Medulla oblongata (tissue), 1 donor: ENCODE measurements at regions not wholly inside any gene's neighbourhood (a gene's known extent, or its start where the extent isn't known, plus 50 kb on each side); places are given as distances from the start of the nearest gene placed in this dataset.

ENCODE experiments used
- DNase-seq: peaks from one replicate; pipeline ENCODE4 v3.0.0-alpha.2; 2015; ENCODE audit errors: extremely low spot score

DNA sequence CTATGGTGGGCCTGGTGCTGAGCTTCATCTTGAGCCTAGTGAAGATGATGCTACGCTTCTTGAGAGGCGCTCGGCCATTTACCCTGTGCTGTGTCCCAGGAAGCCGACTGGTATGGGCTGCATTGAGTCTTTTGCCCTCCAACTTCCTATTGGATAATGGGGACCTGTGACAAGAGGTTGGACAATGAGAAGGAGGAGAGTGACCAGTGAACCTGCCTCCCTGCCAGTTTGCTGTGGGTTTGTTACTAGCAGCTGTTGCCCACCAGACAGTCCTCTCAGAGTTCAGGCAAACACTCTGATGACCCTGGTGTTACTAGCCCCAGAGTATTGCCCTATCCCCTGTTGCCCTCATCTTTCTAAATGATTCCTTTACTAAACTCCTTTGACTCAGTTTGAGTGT lies 99.6 kb upstream of the PFN2 start:
- DNase-seq: no peak

DNA sequence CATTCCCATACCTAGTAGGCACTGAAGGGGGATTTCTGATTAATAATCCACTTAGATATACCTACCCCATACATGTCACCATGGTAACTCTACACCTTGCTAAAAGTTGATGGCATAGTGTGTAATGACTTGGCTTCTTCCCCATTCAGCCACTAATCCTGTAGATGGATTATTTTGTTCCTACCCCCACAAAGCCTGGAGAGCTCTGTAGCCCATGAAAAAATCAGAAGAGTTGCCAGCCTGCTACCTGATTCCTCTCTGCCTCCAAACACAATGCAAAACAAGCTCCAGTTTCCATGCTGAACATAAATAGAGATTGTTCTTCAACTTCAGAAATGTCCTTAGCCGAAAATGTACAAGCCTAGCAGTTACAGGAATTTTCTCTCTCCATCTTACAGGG lies 98.9 kb upstream of the PFN2 start:
- no peak for DNase-seq

DNA sequence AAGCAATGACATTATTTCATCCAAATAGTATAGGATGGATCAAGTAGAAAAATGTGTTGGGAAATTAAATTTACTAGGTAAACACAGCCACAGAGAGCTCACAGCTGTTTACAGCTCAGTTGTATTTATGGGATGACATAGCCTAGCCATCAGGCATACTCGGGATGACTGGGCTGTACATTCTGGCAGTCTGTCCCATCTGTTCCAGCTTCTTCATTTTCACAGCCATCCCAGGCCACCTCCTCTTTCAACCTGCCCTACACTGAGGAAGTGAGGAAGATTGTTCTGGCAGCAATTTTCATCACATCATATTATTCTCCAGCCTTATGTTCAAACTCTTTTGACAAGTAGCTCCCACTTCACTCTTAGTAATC lies 98.4 kb upstream of the PFN2 start:
- no peak for DNase-seq

DNA sequence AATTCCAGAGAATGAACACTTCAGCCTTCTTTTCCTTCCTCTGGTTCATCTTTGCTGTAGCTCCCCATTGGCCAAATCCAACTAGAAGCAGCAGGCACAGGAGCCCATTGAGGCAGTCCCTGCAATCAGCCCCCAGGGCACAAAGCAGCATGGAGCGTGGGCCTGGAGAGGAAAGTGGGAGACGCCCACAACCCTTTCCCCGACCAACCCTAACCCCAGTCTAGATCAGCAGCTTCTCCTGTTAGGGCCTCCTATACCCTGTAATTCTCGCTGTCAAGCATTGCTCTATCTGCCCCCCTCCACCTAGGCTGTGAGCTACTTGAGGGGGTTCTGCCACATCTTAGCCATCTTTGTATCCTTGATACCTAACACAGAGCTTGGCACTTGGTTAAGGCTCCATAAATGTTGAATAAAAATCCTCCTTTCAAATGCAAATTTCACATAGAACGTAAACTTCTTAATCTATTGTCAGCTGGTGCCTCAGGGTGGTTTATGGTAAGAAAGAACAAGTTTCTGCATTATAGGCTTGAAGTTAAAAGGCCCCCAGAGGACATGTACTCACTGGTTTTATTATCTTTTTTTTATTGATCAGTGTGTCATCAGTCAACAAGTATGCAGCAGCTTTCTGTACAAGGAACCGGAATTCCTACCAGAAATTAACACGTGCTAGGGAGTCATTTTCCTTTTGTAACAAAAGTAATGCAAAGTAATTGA lies 97.9 kb upstream of the PFN2 start:
- DNase-seq: no peak

DNA sequence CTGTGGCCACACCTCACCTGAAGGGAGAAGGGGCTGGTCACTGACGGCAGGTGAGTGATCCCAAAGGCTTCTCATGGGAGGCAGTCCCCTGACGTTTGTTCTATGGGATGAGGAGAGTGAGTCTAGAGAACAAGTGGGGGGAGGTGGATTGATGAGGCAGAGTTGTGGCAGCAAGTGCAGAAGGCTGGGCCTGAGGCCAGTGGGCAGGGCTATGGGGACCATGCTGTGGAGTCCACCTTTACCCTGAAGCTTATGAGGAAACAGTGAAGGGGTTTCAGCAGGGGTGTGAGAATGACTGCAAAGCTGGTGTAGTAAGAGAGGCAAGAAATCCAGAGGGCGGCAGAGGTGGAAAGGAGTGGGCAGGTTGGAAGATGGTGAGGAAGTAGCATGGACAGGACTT lies 96.9 kb upstream of the PFN2 start:
- no peak for DNase-seq

DNA sequence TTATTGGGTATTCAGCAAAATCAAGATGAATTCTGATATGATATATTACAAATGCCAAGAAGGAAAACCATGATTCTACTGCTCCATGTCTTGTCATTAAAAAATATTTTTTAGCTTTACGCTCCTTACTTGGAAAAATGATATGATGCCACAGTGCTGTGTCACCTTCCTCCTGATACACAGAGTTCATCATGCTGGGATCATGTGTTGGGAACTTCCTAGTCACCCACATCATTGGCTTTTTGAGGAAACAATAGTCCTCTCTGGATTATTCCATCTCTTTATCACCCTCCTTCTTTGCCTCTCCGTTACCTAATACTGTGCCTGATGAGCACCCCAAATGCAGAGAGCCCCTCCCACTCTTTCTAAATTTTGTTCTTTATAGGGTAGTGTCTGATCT lies 94.3 kb upstream of the PFN2 start:
- DNase-seq: no peak

DNA sequence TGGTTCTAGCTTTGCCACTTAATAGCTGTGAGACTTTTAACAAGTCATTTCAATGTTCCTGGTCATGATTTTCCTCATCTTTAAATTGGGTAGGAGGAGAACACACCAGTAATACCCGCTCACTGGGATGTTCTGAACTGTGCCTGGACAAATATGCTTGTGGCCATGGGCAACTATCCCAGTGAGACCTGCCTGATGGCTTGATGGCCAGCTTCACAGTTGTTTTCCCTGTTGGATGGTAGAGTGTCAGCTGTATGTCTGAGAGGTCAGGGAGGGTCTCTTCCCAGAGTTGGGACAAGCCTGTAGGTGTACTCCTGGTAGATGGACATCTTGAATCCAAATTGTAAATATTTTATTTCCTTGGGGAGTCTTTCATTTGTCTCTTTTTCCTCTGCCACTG lies 92.5 kb upstream of the PFN2 start:
- no peak for DNase-seq

DNA sequence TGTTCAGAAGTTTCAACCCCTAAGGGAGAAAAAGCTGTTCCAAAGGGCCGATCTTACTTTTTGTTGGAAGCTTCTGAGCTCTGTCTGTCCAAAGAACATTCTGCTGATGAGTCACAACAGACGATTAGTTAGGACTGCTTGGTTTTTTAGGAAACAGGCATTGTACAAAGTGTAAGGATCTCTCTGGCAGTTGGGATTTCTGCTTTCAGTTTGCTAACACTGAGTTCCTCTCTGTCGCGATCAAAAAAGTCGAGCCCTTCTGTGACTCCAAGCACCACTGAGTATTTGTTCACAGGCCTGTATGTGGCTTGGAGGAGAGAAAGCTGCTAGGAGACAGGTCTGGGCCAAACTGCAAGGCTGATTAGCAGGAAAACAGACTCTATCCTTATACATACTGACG lies 91.8 kb upstream of the PFN2 start:
- DNase-seq: peak; percentile 38

DNA sequence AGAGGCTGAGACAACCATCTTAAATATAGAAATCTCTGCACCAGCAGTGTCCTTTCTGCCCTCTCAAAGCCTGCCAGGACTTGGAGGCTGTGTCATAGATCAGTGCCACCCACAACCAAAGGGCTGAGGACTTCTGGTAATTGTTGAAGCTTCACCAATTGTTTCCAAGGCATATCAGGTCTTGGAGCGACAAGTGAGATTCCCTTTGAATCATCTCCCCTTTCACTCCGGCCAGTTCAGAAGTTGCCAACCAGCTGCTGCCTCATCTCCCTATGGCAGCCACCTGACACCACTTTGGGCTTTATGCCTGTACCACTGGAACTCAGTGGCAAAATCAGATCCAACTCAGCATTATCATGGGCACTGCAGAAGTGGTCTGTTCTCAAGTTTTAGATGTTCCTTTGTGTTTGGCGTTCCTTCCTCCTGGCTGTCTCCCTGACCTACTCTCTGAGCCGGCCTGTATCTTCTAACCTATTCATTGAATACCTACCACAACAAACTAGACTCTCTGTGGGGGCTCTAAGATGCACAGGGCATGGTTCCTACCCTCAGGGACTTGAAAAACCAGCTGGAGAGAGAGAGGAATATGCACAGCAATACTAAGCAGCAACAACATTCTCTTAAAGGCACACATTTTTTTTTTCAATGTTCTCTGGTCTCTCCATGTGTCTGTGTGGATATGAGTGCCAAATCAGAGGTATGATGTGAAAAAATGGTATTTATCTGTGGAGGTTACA lies 90.8 kb upstream of the PFN2 start:
- no peak for DNase-seq

DNA sequence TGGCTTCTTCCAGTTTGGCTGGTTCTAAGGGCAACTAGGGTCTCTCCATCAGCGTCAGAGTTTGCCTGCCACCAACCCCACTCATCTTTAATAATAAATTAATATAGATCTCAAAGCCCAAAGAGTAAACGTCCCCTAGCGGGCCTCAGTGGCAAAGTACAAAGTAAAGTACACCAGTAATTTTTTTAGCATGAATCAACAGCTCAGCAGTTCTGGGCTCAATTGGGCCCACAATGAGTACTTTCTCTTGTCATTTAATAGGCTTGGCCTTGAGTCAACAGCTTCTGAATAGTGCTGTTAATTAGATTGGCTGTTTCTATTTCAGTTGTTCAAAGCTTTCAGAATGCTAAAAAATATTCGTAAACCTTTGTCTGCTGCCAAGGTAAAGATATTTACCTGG lies 89.0 kb upstream of the PFN2 start:
- peak; percentile 63 for DNase-seq

DNA sequence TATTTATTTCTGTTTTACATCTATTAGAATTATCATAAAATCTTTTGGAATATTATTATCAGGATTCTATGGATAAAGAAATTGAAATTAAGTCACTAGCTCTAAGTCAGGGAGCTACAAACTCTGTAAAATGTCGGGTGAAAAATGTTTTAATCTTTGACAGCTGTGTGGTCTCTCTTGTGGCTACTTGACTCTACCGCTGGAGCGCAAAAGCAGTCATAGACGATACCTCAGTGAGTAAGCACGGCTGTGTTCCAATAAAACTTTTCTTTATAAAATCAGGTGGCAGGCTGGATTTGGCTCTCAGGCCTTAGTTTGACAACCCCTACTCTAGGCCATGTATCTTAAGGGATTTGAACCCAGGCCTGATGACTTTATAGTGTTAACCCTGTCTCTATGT lies 88.5 kb upstream of the PFN2 start:
- DNase-seq: no peak

DNA sequence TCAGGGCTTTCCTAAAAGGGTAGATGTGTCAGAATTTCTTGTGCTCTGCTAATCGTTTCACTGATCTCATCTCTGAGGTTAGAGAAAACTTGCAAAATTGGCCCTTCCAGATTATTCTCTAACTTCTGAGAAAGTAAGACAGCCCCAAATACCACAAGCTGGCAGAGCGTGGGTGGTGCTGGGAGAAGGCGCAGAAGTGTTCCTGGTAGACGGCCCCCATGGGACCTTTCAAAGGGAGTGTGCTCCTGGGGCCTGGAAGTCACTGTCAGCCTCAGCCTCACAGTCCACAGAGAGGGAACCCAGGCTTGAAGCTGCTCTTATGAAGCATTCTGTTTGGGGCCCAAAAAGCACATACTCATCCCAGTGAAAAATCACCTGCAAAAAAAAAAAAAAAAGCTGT lies 86.5 kb upstream of the PFN2 start:
- no peak for DNase-seq

DNA sequence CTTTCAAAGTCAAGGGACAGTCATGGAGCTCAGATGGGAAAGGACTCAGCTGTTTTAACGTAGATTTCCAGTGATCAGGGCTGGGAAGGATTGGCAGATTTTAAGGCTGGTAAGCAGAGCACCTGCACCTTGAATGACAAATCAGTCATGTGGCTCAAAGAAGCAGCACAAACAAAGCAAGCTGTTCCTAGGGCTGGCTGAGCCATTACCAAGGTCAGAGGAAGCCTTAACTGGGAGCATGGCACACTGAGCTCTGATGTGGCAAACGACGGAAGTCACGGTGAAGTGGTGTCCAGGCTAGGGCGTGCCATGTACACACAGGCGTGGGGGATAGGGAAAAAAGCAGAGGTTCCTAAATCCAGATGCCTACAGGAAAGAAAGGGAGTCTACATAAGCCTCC lies 84.6 kb upstream of the PFN2 start:
- DNase-seq: no peak

DNA sequence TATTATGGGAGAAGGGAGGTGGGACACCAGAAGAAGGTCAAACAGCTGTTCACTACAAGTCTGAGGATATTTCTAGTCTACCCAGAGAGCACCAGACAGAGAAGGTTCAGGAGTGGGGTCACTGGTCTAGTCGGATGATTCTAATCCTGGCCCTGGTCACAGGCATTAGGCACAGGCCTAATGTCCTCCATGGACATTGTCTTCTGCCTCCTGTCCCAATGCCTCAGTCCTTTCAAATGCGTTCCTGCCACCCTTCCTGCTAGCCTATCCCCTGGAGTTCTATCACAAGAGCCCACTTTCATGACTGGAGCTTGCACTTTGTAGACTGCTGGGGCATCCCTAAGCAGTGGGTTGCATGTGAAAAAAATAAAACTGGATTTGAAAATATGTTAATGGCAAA lies 83.9 kb upstream of the PFN2 start:
- no peak for DNase-seq

DNA sequence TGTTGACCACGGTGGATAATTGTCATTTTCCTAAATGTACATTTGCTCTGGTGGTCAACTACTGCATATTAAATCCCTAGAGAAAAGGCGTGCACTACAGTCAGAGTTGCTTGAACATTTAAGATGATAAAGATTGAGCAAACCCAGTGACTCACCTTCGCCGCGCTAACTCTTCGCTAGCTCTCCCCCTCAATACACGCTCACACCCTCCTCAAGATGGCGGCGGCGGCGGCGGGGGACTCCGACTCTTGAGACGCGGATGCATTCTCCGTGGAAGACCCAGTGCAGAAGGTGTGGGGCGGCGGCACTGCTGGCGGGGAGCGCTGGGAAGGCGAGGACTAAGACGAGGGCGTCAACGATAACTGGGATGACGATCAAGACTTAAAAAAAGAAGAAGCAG lies 79.8 kb upstream of the PFN2 start:
- DNase-seq: no peak

DNA sequence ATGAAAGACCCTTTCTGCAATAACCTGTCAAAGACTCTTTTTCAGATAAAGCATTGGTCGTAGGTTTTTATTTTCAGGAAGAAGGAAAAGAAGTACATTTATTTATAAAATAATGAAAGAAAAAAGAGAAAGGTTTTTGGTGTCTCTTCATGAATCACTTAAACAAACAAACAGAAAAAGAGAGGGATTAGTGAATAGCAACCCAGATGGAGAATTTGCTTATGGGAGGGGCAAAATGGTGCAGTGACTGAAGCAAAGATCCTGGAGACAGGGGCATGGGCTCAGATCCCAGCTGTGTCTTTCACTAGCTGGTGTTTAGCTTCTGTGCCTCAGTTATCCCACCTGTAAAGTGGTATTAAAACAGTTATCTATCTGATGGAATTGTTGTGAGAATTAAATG lies 78.6 kb upstream of the PFN2 start:
- DNase-seq: no peak

DNA sequence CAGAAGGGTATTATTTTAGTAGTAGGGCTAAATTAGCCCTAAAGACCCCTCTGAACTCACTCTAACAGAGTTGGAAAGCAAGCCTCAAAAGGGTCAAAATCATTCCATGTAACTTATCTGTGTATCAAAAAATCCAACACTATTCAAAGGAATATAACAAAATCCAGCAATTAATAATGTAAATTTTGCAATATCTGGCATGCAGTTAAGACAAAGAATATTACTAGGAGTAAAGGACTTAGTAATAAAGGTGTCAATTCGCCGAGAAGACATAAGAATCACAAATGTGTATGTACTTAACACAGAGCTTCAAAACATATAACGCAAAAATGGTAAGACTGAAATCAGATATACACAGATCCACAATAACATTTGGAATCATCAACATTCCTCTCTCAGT lies 71.2 kb upstream of the PFN2 start:
- DNase-seq: no peak

DNA sequence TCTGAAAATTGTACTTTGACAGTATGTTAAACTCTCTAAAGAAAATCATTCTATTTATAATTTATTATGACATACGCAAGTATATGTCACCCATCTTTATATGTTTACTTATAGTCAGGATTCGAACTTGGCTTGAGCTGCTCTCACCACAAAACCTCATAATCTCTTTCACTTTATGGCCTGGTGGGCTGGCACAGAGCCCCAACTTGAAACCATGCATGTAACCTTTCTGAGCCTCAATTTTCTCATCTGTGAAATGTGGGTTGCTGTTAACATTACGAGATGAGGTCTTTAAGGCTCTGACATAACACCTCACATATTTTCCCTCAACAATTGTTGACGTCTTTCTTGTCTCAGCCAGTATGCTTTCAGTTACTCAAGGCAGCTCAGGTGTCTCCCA lies 69.4 kb upstream of the PFN2 start:
- no peak for DNase-seq

DNA sequence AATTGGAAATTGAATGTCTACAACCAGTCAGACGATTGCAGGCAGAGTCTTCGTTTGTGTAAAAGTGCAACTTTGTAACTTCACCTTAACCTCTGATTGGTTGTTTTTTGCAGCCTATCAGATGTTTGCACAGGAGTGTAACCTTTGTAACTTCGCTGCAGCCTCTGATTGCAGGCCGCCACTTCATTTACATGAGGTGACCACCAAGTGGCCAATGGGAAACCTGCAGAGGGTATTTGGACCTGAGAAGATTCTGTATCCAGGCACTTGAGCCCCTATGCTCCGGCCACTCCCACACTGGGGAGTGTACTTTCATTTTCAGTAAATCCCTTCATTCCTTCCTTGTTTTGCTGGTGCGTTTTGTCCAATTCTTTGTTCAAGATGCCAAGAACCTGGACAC lies 68.1 kb upstream of the PFN2 start:
- no peak for DNase-seq

DNA sequence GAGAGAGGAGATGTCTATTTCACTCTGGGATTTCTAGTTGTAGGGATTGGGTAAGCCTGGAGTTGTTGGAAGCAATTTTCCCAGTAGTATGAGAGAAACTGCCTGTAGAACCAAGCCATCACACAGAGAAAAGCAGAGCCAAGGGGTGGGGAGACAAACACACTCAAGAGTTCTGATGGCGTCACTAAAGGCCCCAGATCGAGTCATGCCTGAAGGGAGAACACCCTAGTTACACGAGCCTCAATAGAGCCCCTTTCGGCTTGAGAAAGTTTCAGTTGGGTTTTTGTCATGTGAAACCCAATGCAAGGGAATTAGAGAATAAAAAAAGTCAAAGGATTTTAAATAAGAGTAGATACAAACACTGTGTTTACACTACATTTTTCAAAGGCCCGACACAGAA lies 66.1 kb upstream of the PFN2 start:
- no peak for DNase-seq

DNA sequence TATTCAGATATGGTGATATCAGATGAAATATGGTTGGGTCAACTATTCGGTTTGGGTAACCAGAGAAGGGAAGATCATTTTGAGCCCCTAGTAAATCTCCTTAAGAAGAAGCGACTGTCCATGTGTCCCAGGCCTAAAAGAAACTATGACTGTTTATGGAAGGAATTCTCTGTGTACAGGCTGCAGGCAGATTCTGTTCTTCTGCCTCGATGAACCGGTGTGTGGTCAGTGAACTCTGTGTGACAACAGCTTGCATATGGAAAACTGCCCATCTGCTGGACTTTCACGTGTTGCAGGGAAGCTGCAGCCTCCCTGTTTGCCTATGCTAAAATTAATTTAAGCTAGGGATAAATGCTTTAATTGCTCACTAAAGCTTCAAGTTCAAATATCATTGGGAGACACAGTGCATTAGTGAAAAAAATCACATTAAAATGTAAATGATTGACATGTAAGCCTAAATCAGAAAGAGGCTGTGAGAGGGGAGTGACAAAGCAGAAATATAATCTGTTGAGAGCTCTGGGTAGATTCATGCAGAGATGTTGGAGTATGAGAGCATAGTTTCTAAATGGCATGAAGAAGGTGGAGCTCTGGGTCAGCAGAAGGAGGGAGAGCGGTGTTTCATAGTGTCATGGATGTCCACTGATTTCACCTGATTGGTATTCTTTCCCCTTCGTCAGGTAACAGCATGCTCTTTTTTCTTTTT lies 65.4 kb upstream of the PFN2 start:
- no peak for DNase-seq

DNA sequence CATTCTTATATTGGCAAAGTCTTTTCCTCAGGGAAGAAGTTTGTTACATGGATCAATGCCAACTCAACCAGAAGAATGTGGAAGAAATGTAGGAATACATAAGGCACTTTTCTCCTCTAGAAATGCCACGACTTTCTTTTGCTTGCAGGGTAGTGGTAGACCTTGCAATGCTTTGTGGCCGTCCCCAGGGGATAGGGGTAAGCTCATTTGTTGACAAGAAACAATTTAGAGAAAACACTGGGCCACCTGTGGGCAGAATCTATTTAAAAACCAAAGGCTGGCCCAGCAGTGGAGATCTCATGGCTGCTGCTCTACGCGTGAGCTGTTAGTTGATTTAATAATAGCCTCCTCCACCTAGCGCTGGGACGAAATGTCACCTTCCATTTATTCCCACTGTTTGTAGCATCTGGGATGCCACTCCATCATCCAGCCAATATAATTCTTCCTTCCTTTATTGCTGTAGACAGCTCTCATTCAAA lies 64.6 kb upstream of the PFN2 start:
- DNase-seq: no peak

DNA sequence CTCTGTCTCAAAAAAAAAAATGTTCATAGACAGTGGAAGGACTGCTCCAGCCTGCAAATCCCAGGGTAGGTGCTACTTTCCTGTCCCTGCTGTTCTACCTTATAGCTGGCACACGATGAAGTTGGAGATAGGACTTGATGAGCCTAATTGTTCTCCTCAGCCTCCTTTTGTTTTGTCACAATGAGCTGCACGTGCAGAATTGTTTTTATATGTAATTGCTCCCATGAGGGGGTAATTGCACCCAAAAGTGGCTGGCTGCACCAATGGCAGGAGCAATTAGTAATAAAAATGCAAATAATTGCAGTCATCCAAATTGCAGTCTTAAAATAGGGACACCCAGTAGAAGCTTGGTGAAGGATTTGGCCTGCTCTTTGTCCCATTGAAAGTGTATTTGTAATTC lies 63.0 kb upstream of the PFN2 start:
- DNase-seq: no peak
